ENCODE measurements at regions not wholly inside any gene's neighbourhood (a gene's known extent, or its start where the extent isn't known, plus 50 kb on each side); places are given as distances from the start of the nearest gene placed in this dataset.

- ChIA-PET CTCF (interaction anchor here (0.7 kb wide), 1 partner anchor 8 kb away, joined by 4 read pairs; no protein-coding TSS in a partner anchor), POLR2A (no interaction called here)
- H3K4me3 ChIP-seq (ENCODE audit: low read depth, low read length), result no peak overlapping the region
- H3K36me3 ChIP-seq (ENCODE audit: control insufficient read depth in 2 of 2, insufficient read depth in 1 of 2, low read length in 2 of 2), result no peaks in the 10 kb centered on the region
- no peaks in the 10 kb centered on the region for H3K4me1 ChIP-seq (ENCODE audit: control insufficient read depth, insufficient read depth, low read length)
- no peak overlapping the region for H3K27ac ChIP-seq (ENCODE audit: extremely low read depth, low read depth, low read length)
- TF ChIP-seq HOXD13 (CRISPR knock-in tag; IDR thresholded peaks at IDR 0.05; ENCODE audit: borderline replicate concordance), result no peak
- no peak for TF ChIP-seq ZNF449 (tag by site-specific recombination; IDR thresholded peaks at IDR 0.05)
- TF ChIP-seq REST (tag by site-specific recombination; IDR thresholded peaks at IDR 0.05), result no peak
- no peak for TF ChIP-seq ZNF24 (tag by site-specific recombination; IDR thresholded peaks at IDR 0.05)
- no peak for TF ChIP-seq ZFP37 (tag by site-specific recombination; IDR thresholded peaks at IDR 0.05)
- no peak for TF ChIP-seq BCL11B (tag by site-specific recombination; IDR thresholded peaks at IDR 0.05; ENCODE audit: low read depth)
- no peak for TF ChIP-seq ZNF600 (tag by site-specific recombination; IDR thresholded peaks at IDR 0.05)
- no peak for TF ChIP-seq ZNF266 (tag by site-specific recombination; IDR thresholded peaks at IDR 0.05; ENCODE audit: low read depth)
- TF ChIP-seq ZSCAN16 (tag by site-specific recombination; IDR thresholded peaks at IDR 0.05), result no peak
- H3K9me3 ChIP-seq (ENCODE audit: control insufficient read depth, insufficient read depth, low read depth, low read length), result no peaks in the 10 kb centered on the region
Observed at GRCh38 chr7:10657201-10657600, 316.5 kb upstream of the PHF14 start.

- Histone ChIP-seq H3K4me1 (ENCODE audit: control insufficient read depth, insufficient read depth, low read length) (no peaks in the 10 kb centered on the region), H3K27ac (ENCODE audit: extremely low read depth, low read depth, low read length) (no peak overlapping the region), H3K36me3 (ENCODE audit: control insufficient read depth in 2 of 2, insufficient read depth in 1 of 2, low read length in 2 of 2) (no peaks in the 10 kb centered on the region), H3K4me3 (ENCODE audit: low read depth, low read length) (no peak overlapping the region), H3K9me3 (ENCODE audit: control insufficient read depth, insufficient read depth, low read depth, low read length) (no peaks in the 10 kb centered on the region)
- TF ChIP-seq ZNF2 (tag by site-specific recombination; IDR thresholded peaks at IDR 0.05) (no peak), ZNF629 (tag by site-specific recombination; IDR thresholded peaks at IDR 0.05) (no peak), ZNF660 (tag by site-specific recombination; IDR thresholded peaks at IDR 0.05) (no peak), ZBTB10 (tag by site-specific recombination; IDR thresholded peaks at IDR 0.05) (no peak), RBAK (tag by site-specific recombination; IDR thresholded peaks at IDR 0.05) (no peak), ZNF600 (tag by site-specific recombination; IDR thresholded peaks at IDR 0.05) (no peak), PBX3 (CRISPR knock-in tag; IDR thresholded peaks at IDR 0.05) (no peak), YY2 (tag by site-specific recombination; IDR thresholded peaks at IDR 0.05) (no peak), ZNF707 (tag by site-specific recombination; IDR thresholded peaks at IDR 0.05) (no peak), ZNF488 (tag by site-specific recombination; IDR thresholded peaks at IDR 0.05) (no peak), ZNF518A (tag by site-specific recombination; conservative IDR thresholded peaks at IDR 0.05; ENCODE audit: low read depth) (no peak), ZNF10 (tag by site-specific recombination; IDR thresholded peaks at IDR 0.05) (no peak)
- CTCF ChIA-PET, result no interaction called here
- POLR2A ChIA-PET, result no interaction called here
Observed at GRCh38 chr7:10657837-10658236, 315.8 kb upstream of the PHF14 start.

Measured in HEK293 (cell line).